Fibroblast of the aortic adventitia (primary cell): ENCODE measurements at regions not wholly inside any gene's neighbourhood (a gene's known extent, or its start where the extent isn't known, plus 50 kb on each side); places are given as distances from the start of the nearest gene placed in this dataset.

Source experiments
- DNase-seq: peaks from one replicate; pipeline ENCODE4 v3.0.0-alpha.2; 2010; ENCODE audit warnings: low read depth
- H3K4me3 ChIP-seq: 2 replicates; pipeline ENCODE4 v1.5.1; 2011; ENCODE audit warnings: low read depth, mild to moderate bottlenecking, control low read depth, low read length, moderate library complexity
- CTCF ChIP-seq: IDR thresholded peaks from 2 replicates; pipeline ENCODE4 v1.5.1; 2011; ENCODE audit warnings: mild to moderate bottlenecking, low read length, control low read depth, inconsistent platforms; ENCODE audit not compliant: insufficient read depth

- no peak overlapping the region for H3K4me3 ChIP-seq
- no peak for DNase-seq
- TF ChIP-seq CTCF, result no peak
Observed at GRCh38 chr4:14465507-14465906, 536.8 kb upstream of the CPEB2 start.

DNA sequence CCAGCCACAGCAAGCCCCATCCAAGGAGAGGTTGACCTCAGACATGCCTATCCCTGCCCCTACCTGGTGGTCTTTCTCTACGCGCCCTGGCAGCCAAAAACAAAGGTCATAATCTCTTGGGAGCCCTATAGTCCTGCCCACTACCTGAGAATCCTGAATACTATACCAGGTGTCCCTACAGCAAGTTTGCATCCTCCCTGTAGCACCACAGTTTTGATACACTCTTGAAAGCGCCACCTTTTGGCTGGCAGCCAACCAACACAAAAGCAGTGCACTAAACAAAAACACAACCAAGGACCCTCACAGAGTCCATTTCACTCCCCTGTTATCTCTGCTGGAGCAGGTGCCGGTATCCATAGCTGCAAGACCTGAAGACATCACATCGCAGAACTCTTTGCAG, 523.8 kb upstream of the CPEB2 start:
- no peak for DNase-seq
- no peak overlapping the region for H3K4me3 ChIP-seq
- no peak for TF ChIP-seq CTCF

GRCh38 chr4:14496408-14496807, 505.9 kb upstream of the CPEB2 start:
- no peak for TF ChIP-seq CTCF
- H3K4me3 ChIP-seq, result no peak overlapping the region
- DNase-seq, result no peak

DNA sequence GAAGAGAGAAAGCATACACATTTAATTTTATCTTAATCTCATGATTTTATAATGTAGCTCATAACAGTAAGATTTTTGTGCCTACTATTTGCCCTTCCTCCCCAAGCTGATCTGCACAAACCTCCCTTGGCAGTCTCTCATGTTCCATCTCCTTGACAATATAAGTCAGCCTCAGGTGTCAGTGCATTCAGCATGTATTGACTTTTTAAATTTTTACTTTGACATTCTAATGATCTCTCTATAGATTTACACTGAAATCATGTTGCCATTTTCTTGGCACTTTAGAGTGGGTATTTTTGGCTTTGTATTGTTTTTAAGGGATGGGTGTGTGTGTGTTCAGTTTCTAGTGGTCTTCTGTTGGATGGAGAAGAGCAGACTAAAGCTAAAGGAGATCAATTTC, 505.3 kb upstream of the CPEB2 start:
- no peak overlapping the region for H3K4me3 ChIP-seq
- no peak for DNase-seq
- TF ChIP-seq CTCF, result no peak

DNA sequence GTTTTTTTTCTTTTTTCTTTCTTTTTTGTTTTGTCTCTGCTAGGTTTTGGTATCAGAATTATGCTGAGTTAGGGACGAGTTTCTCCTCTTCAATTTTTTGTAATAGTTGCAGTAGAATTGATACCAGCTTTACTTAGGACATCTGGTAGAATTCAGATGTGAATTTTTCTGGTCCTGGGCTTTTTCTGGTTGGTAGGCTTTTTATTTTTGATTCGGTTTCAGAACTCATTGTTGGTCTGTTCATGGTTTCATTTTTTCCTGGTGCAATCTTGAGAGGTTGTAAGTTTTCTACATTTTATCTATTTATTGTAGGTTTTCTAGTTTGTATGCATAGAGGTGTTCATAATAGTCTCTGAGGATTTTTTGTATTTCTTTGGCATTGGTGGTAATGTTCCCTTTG, 498.1 kb upstream of the CPEB2 start:
- H3K4me3 ChIP-seq, result no peak overlapping the region
- DNase-seq, result no peak
- no peak for TF ChIP-seq CTCF

GRCh38 chr4:14513471-14513870, 488.8 kb upstream of the CPEB2 start:
- no peak for DNase-seq
- no peak for TF ChIP-seq CTCF
- H3K4me3 ChIP-seq, result no peak overlapping the region

DNA sequence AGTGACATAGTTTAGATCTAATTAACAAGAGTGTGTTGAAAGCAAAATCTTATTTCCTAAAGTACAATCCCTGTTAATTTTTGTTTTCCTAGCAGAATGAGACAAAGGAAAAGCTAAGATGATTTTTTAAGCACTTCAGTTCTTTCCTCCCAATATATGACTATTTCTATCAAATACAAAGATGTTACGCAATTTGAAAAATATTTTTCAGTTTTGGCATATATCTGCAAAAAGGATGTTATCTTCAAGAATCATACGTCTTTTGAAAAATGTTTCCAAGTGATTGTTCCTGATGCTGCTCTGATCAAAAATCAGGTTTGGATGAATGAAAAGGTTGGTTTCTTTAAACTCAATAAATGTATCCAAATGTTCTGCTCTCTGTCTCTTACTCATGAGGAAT, 486.7 kb upstream of the CPEB2 start:
- no peak overlapping the region for H3K4me3 ChIP-seq
- no peak for DNase-seq
- no peak for TF ChIP-seq CTCF
